Panc1 (cell line): ENCODE measurements at regions not wholly inside any gene's neighbourhood (a gene's known extent, or its start where the extent isn't known, plus 50 kb on each side); places are given as distances from the start of the nearest gene placed in this dataset.

Experiments
- CTCF ChIP-seq: fragments of 450-650 bp; IDR thresholded peaks from 2 replicates; pipeline ENCODE4 v1.5.1; 2017; ENCODE audit warnings: mild to moderate bottlenecking
- TCF7L2 ChIP-seq: IDR thresholded peaks from 2 replicates; pipeline ENCODE4 v1.6.1; 2011; ENCODE audit warnings: mild to moderate bottlenecking, low read depth, low read length, inconsistent platforms

- TF ChIP-seq CTCF (no peak), TCF7L2 (no peak)
These were observed 107.5 kb upstream of the PELI1 start for GRCh38 chr2:64251497-64252250.
